Endodermal cell (in vitro differentiated cells): ENCODE measurements at regions not wholly inside any gene's neighbourhood (a gene's known extent, or its start where the extent isn't known, plus 50 kb on each side); places are given as distances from the start of the nearest gene placed in this dataset.

Experiments
- DNase-seq: peaks from one replicate; pipeline ENCODE4 v3.0.0-alpha.2; 2017
- H3K27ac ChIP-seq: 2 replicates; pipeline ENCODE4 v1.5.1; 2013; ENCODE audit warnings: mild to moderate bottlenecking, low read depth, low read length, moderate library complexity
- H3K27me3 ChIP-seq: 2 replicates; pipeline ENCODE4 v1.6.1; 2013; ENCODE audit warnings: mild to moderate bottlenecking, low read length, moderate library complexity; ENCODE audit not compliant: insufficient read depth, control insufficient read depth, poor library complexity, severe bottlenecking
- H3K36me3 ChIP-seq: 2 replicates; pipeline ENCODE4 v1.7.0; 2013; ENCODE audit warnings: mild to moderate bottlenecking, low read length, moderate library complexity; ENCODE audit not compliant: control insufficient read depth, insufficient read depth
- H3K4me1 ChIP-seq: one replicate; pipeline ENCODE4 v1.7.0; 2013; ENCODE audit warnings: low read length; ENCODE audit not compliant: control insufficient read depth, insufficient read depth
- H3K4me3 ChIP-seq: 2 replicates; pipeline ENCODE4 v1.5.1; 2013; ENCODE audit warnings: mild to moderate bottlenecking, low read length, moderate library complexity
- H3K9ac ChIP-seq: 2 replicates; pipeline ENCODE4 v1.6.1; 2013; ENCODE audit warnings: mild to moderate bottlenecking, low read length, moderate library complexity; ENCODE audit not compliant: poor library complexity, severe bottlenecking; ENCODE audit errors: extremely low read depth
- H3K9me3 ChIP-seq: 2 replicates; pipeline ENCODE4 v1.6.1; 2013; ENCODE audit warnings: mild to moderate bottlenecking, low read length, moderate library complexity; ENCODE audit not compliant: control insufficient read depth
- H3K27ac Mint-ChIP-seq: 2 replicates; pipeline ENCODE4 v1.8.0; 2020; ENCODE audit warnings: mixed read lengths
- H3K27me3 Mint-ChIP-seq: 2 replicates; pipeline ENCODE4 v1.8.0; 2021; ENCODE audit warnings: mild to moderate bottlenecking, mixed read lengths; ENCODE audit not compliant: insufficient read depth
- H3K36me3 Mint-ChIP-seq: 2 replicates; pipeline ENCODE4 v1.8.0; 2020; ENCODE audit warnings: low read depth, mixed read lengths
- H3K4me1 Mint-ChIP-seq: 2 replicates; pipeline ENCODE4 v1.8.0; 2020; ENCODE audit warnings: mixed read lengths
- H3K4me3 Mint-ChIP-seq: 2 replicates; pipeline ENCODE4 v1.8.0; 2020; ENCODE audit warnings: mild to moderate bottlenecking, moderate library complexity, mixed read lengths
- H3K9me3 Mint-ChIP-seq: 2 replicates; pipeline ENCODE4 v1.8.0; 2020; ENCODE audit warnings: mild to moderate bottlenecking, mixed read lengths
- WGBS, 2 experiments: methylation state at CpG; one replicate each; pipeline versions ENCODE4 v1.1.5 to v1.1.7; 2013; ENCODE audit warnings: missing lambda C conversion rate in 2 of 2, mixed read lengths in 1 of 2; ENCODE audit not compliant: insufficient coverage in 1 of 2, insufficient read length in 1 of 2; 5-methylcytosine and 5-hydroxymethylcytosine counted together
- TF ChIP-seq, protein P1 (sequence below): fragments of 200-600 bp; sonication (generic); conservative IDR thresholded peaks from 2 replicates; pipeline ENCODE4 v1.5.0; 2021; ENCODE audit warnings: antibody characterized with exemption, mild to moderate bottlenecking

GRCh38 chr2:122643725-122644329 lies 888.4 kb downstream of the TSN start:
- Histone ChIP-seq H3K27ac (no peak overlapping the region), H3K4me3 (no peak overlapping the region), H3K4me1 (no peaks in the 10 kb centered on the region), H3K9ac (no peak overlapping the region), H3K36me3 (no peaks in the 10 kb centered on the region), H3K9me3 (no peaks in the 10 kb centered on the region), H3K27me3 (no peaks in the 10 kb centered on the region)
- WGBS, 2 experiments: no CpG with 5 or more reads among the region's 1 CpG
- Mint-ChIP-seq H3K27me3 (no peaks in the 10 kb centered on the region), H3K27ac (no peak overlapping the region), H3K9me3 (no peaks in the 10 kb centered on the region), H3K36me3 (no peaks in the 10 kb centered on the region), H3K4me3 (no peak overlapping the region), H3K4me1 (peaks cover 3% of the 10 kb centered on the region)
- TF ChIP-seq, protein P1, sequence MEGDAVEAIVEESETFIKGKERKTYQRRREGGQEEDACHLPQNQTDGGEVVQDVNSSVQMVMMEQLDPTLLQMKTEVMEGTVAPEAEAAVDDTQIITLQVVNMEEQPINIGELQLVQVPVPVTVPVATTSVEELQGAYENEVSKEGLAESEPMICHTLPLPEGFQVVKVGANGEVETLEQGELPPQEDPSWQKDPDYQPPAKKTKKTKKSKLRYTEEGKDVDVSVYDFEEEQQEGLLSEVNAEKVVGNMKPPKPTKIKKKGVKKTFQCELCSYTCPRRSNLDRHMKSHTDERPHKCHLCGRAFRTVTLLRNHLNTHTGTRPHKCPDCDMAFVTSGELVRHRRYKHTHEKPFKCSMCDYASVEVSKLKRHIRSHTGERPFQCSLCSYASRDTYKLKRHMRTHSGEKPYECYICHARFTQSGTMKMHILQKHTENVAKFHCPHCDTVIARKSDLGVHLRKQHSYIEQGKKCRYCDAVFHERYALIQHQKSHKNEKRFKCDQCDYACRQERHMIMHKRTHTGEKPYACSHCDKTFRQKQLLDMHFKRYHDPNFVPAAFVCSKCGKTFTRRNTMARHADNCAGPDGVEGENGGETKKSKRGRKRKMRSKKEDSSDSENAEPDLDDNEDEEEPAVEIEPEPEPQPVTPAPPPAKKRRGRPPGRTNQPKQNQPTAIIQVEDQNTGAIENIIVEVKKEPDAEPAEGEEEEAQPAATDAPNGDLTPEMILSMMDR: no peak
- no peak for DNase-seq

GRCh38 chr2:122651236-122651635 lies 895.8 kb downstream of the TSN start:
- H3K36me3 Mint-ChIP-seq: no peaks in the 10 kb centered on the region
- 72 to 81% methylated on average over 2 of the region's 2 CpGs for WGBS, 2 experiments

DNA sequence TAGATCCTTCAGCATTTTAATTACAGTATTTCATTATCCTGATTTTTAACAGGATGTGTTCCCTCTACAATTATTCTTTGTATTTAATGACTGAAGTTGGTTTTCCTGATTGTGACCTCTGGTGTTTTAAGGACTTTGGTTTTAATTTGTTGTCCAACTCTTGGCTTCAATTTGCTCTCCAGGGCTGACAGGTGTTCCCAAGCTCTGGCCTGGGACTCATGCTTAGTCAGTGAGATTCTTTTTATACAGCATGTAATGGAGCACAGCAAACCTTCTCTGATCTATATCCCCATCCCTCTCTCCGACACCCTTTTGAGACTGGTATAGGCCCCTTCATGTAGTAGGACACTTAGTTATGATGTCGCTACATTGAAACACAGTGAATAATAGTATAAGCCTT lies 896.3 kb downstream of the TSN start:
- H3K9me3 ChIP-seq: no peaks in the 10 kb centered on the region
- H3K36me3 ChIP-seq: no peaks in the 10 kb centered on the region
- no peaks in the 10 kb centered on the region for H3K4me1 ChIP-seq
- TF ChIP-seq, protein P1: no peak
- H3K27me3 ChIP-seq: no peaks in the 10 kb centered on the region
- H3K4me3 Mint-ChIP-seq: no peak overlapping the region
- no peak overlapping the region for H3K27ac ChIP-seq
- no peak overlapping the region for H3K27ac Mint-ChIP-seq
- peaks cover 17% of the 10 kb centered on the region for H3K4me1 Mint-ChIP-seq
- peaks cover 5% of the 10 kb centered on the region for H3K27me3 Mint-ChIP-seq
- no peaks in the 10 kb centered on the region for H3K9me3 Mint-ChIP-seq
- 91% methylated on average over 2 of the region's 2 CpGs; no CpG with 5 or more reads in 1 of the 2 experiments for WGBS, 2 experiments
- no peaks in the 10 kb centered on the region for H3K36me3 Mint-ChIP-seq
- no peak for DNase-seq
- no peak overlapping the region for H3K9ac ChIP-seq
- no peak overlapping the region for H3K4me3 ChIP-seq

More at GRCh38 chr2:122651236-122651635, 895.8 kb downstream of the TSN start:
- H3K27me3 Mint-ChIP-seq: peaks cover 3% of the 10 kb centered on the region
- no peak overlapping the region for H3K27ac Mint-ChIP-seq
- Histone ChIP-seq H3K27ac (no peak overlapping the region), H3K9ac (no peak overlapping the region), H3K4me1 (no peaks in the 10 kb centered on the region), H3K9me3 (no peaks in the 10 kb centered on the region), H3K4me3 (no peak overlapping the region), H3K27me3 (no peaks in the 10 kb centered on the region), H3K36me3 (no peaks in the 10 kb centered on the region)
- no peaks in the 10 kb centered on the region for H3K9me3 Mint-ChIP-seq
- peaks cover 14% of the 10 kb centered on the region for H3K4me1 Mint-ChIP-seq
- no peak overlapping the region for H3K4me3 Mint-ChIP-seq
- TF ChIP-seq, protein P1: no peak
- no peak for DNase-seq
